ENCODE measurements at regions not wholly inside any gene's neighbourhood (a gene's known extent, or its start where the extent isn't known, plus 50 kb on each side); places are given as distances from the start of the nearest gene placed in this dataset.

- H3K4me1 ChIP-seq = no peaks in the 10 kb centered on the region; the same call in 1 of the 2 replicates
- DNase-seq = no peak
- H3K36me3 ChIP-seq = no peaks in the 10 kb centered on the region
- no peaks in the 10 kb centered on the region for H3K9me3 ChIP-seq
- H3K27me3 ChIP-seq = no peaks in the 10 kb centered on the region
- H3K4me3 ChIP-seq (ENCODE audit: low read depth, low read length) = no peak overlapping the region
- TF ChIP-seq, protein P1, sequence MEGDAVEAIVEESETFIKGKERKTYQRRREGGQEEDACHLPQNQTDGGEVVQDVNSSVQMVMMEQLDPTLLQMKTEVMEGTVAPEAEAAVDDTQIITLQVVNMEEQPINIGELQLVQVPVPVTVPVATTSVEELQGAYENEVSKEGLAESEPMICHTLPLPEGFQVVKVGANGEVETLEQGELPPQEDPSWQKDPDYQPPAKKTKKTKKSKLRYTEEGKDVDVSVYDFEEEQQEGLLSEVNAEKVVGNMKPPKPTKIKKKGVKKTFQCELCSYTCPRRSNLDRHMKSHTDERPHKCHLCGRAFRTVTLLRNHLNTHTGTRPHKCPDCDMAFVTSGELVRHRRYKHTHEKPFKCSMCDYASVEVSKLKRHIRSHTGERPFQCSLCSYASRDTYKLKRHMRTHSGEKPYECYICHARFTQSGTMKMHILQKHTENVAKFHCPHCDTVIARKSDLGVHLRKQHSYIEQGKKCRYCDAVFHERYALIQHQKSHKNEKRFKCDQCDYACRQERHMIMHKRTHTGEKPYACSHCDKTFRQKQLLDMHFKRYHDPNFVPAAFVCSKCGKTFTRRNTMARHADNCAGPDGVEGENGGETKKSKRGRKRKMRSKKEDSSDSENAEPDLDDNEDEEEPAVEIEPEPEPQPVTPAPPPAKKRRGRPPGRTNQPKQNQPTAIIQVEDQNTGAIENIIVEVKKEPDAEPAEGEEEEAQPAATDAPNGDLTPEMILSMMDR (IDR thresholded peaks at IDR 0.05; ENCODE audit: low read depth, low read length) = no peak
Observed at GRCh38 chr12:92619730-92620684, 82.8 kb upstream of the PLEKHG7 start.

GRCh38 chr12:92619026-92619425 lies 83.8 kb upstream of the PLEKHG7 start:
- Histone ChIP-seq H3K9me3 (no peaks in the 10 kb centered on the region), H3K4me3 (ENCODE audit: low read depth, low read length) (no peak overlapping the region), H3K27me3 (no peaks in the 10 kb centered on the region), H3K4me1 (no peaks in the 10 kb centered on the region; the same call in 1 of the 2 replicates), H3K36me3 (no peaks in the 10 kb centered on the region)
- TF ChIP-seq, protein P1 (IDR thresholded peaks at IDR 0.05; ENCODE audit: low read depth, low read length) = no peak
- no peak for DNase-seq

DNA sequence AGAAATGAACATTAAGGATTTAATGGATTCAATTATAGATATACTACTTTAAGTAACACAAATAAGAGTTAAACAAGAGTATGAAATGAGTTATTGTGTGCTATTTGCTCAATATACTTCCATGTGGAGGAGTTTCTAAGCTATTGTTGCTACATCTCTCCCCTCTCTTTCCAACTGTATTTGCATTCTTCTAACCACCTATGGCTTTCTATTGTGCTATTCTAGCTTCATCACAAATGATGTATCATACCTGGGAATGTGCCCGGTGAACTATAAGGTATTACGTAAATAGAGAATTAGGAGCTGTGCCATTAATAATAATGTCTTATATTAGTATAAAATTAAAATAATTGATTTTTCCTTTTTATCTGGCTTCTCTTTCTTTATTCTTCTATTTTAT lies 87.1 kb upstream of the PLEKHG7 start:
- Histone ChIP-seq H3K4me1 (no peaks in the 10 kb centered on the region), H3K27me3 (no peaks in the 10 kb centered on the region), H3K9me3 (no peaks in the 10 kb centered on the region), H3K36me3 (no peaks in the 10 kb centered on the region), H3K4me3 (ENCODE audit: low read depth, low read length) (no peak overlapping the region)
- DNase-seq = no peak
- TF ChIP-seq, protein P1 (IDR thresholded peaks at IDR 0.05; ENCODE audit: low read depth, low read length) = no peak

- no peak for DNase-seq
- Histone ChIP-seq H3K36me3 (no peaks in the 10 kb centered on the region), H3K4me3 (ENCODE audit: low read depth, low read length) (no peak overlapping the region), H3K9me3 (no peaks in the 10 kb centered on the region), H3K4me1 (no peaks in the 10 kb centered on the region), H3K27me3 (no peaks in the 10 kb centered on the region)
- TF ChIP-seq, protein P1 (IDR thresholded peaks at IDR 0.05; ENCODE audit: low read depth, low read length) = no peak
Observed at GRCh38 chr12:92615086-92615485, 87.7 kb upstream of the PLEKHG7 start.

DNA sequence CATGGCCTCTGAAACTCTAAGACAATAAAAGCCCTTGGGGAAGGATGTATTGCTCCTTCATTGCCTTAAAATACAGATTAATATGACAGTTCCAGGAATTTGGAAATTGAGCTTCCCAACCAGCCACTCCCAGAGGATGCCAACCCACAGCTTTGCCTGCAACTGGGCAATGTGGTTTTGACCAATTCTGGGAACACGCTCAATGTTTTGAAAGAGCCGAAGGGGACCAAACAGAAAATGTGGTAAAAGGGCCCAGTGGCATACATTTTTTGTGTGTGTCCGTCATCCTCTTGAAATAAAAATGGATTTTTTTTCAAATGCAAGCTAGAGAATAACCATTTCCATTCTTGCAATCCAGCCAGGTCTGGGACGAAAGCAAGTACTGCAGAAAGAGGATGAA lies 88.3 kb upstream of the PLEKHG7 start:
- Histone ChIP-seq H3K9me3 (no peaks in the 10 kb centered on the region), H3K36me3 (no peaks in the 10 kb centered on the region), H3K4me1 (no peaks in the 10 kb centered on the region), H3K27me3 (no peaks in the 10 kb centered on the region), H3K4me3 (ENCODE audit: low read depth, low read length) (no peak overlapping the region)
- TF ChIP-seq, protein P1 (IDR thresholded peaks at IDR 0.05; ENCODE audit: low read depth, low read length) = no peak
- DNase-seq = no peak

DNA sequence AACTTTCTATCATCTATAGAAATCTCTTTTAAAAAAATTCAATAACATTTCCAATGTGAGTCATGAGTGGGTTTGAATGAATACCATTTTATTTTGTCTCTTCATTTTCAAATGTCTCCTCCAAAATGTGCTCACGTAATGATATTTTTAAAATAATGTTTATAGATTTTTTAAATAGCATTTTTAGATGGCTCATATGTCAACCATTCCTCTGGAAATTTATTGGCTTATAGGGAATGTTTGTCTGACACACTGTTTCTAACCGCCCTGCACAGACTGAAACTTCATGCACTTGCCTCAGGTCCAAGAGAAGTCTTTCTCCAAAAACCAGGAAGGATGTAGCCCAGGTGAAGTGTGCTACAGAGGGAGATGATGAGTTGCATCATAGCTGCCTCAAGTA lies 88.8 kb upstream of the PLEKHG7 start:
- no peaks in the 10 kb centered on the region for H3K4me1 ChIP-seq
- no peak overlapping the region for H3K4me3 ChIP-seq (ENCODE audit: low read depth, low read length)
- TF ChIP-seq, protein P1 (IDR thresholded peaks at IDR 0.05; ENCODE audit: low read depth, low read length) = no peak
- no peak for DNase-seq
- no peaks in the 10 kb centered on the region for H3K27me3 ChIP-seq
- no peaks in the 10 kb centered on the region for H3K9me3 ChIP-seq
- no peaks in the 10 kb centered on the region for H3K36me3 ChIP-seq

All from BE2C (cell line).